Upper lobe of left lung (tissue), 6 donors: ENCODE measurements at regions not wholly inside any gene's neighbourhood (a gene's known extent, or its start where the extent isn't known, plus 50 kb on each side); places are given as distances from the start of the nearest gene placed in this dataset.

ENCODE experiments used
- ATAC-seq, 2 donors: fragments of 200-7000 bp; cut with Tn5 transposase; one replicate each; pipeline ENCODE4 v1.9.1; 2022; ENCODE audit warnings: mild to moderate bottlenecking in 2 of 2, moderate library complexity in 2 of 2; ENCODE audit not compliant: low FRiP score in 2 of 2
- DNase-seq, 2 donors: peaks; one replicate each; pipeline ENCODE4 v3.0.0-alpha.2; 2019 to 2020
- H3K27ac ChIP-seq, 4 donors: fragments of 200-600 bp; sonication (generic); one replicate each; pipeline ENCODE4 v1.5.1; 2016 to 2019
- H3K27me3 ChIP-seq, 4 donors: fragments of 200-600 bp; sonication (generic); one replicate each; pipeline ENCODE4 v1.5.1; 2017 to 2019
- H3K36me3 ChIP-seq, 4 donors: fragments of 200-600 bp; sonication (generic); one replicate each; pipeline ENCODE4 v1.5.1; 2016 to 2019
- H3K4me1 ChIP-seq, 4 donors: fragments of 200-600 bp; sonication (generic); one replicate each; pipeline ENCODE4 v1.5.1; 2018 to 2019
- H3K4me3 ChIP-seq, 4 donors: fragments of 200-600 bp; sonication (generic); one replicate each; pipeline ENCODE4 v1.5.1; 2017 to 2019; ENCODE audit warnings: mild to moderate bottlenecking in 2 of 4, moderate library complexity in 1 of 4
- H3K9me3 ChIP-seq, 4 donors: fragments of 200-600 bp; sonication (generic); one replicate each; pipeline ENCODE4 v1.5.1; 2018 to 2019
- EP300 ChIP-seq, 4 donors: sonication (generic); formaldehyde crosslinking; IDR thresholded peaks; one replicate each; pipeline ENCODE4 v1.5.1; 2017; ENCODE audit warnings: antibody characterized with exemption in 4 of 4, control low read depth in 2 of 4
- POLR2A ChIP-seq, 4 donors: fragments of 450-650 bp; IDR thresholded peaks; one replicate each; pipeline ENCODE4 v1.5.1; 2016 to 2017; ENCODE audit warnings: antibody characterized with exemption in 4 of 4, mild to moderate bottlenecking in 2 of 4
- POLR2AphosphoS5 ChIP-seq, 2 donors: sonication (generic); formaldehyde crosslinking; IDR thresholded peaks; one replicate each; pipeline ENCODE4 v1.5.1; 2017; ENCODE audit warnings: antibody characterized with exemption in 2 of 2
- WGBS, 2 donors: methylation state at CpG; one replicate each; pipeline ENCODE4 v1.1.5; 2017 to 2018; 5-methylcytosine and 5-hydroxymethylcytosine counted together
- TF ChIP-seq, protein P1 (sequence below), 6 experiments: fragments of 450-650 bp in 4 of 6; fragments of 200-600 bp in 2 of 6; sonication (generic) in 2 of 6; IDR thresholded peaks; one replicate each; pipeline ENCODE4 v1.5.1; 2016 to 2019; ENCODE audit warnings: antibody characterized with exemption in 6 of 6
- donor health status: DM: no; HTN: no; CAD: no; lungs with moderate emphysema.
- donor health status: DM: no; HTN: yes; CAD: no; lungs with severe emphysema.

DNA sequence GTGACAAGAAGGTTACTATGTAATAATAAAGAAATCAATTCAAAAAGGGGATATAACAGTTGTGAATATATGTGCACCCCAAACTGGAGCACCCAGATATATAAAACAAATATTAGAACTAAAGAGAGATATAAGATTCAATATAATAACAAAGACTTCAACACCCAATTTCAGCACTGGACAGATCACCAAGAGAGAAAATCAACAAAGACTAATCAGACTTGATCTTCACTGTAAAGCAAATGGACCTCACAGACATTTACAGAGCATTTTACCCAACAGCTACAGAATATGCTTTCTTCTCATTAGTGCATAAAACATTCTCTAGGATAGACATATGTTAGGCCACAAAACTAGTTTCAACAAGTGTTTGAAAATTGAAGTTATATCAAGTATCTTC, 287.7 kb downstream of the DSC3 start:
- H3K4me1 ChIP-seq: no peaks in the 10 kb centered on the region
- H3K9me3 ChIP-seq: peaks cover 0 to 5% (median 0%) of the 10 kb centered on the region in 4 donors
- no peak overlapping the region for H3K27ac ChIP-seq
- DNase-seq: no peak
- no peak for ATAC-seq
- no peak overlapping the region for H3K4me3 ChIP-seq
- TF ChIP-seq POLR2A (IDR thresholded peaks at IDR 0.05) (no peak), POLR2AphosphoS5 (IDR thresholded peaks at IDR 0.05) (no peak), EP300 (IDR thresholded peaks at IDR 0.05) (no peak)
- TF ChIP-seq, protein P1, sequence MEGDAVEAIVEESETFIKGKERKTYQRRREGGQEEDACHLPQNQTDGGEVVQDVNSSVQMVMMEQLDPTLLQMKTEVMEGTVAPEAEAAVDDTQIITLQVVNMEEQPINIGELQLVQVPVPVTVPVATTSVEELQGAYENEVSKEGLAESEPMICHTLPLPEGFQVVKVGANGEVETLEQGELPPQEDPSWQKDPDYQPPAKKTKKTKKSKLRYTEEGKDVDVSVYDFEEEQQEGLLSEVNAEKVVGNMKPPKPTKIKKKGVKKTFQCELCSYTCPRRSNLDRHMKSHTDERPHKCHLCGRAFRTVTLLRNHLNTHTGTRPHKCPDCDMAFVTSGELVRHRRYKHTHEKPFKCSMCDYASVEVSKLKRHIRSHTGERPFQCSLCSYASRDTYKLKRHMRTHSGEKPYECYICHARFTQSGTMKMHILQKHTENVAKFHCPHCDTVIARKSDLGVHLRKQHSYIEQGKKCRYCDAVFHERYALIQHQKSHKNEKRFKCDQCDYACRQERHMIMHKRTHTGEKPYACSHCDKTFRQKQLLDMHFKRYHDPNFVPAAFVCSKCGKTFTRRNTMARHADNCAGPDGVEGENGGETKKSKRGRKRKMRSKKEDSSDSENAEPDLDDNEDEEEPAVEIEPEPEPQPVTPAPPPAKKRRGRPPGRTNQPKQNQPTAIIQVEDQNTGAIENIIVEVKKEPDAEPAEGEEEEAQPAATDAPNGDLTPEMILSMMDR (IDR thresholded peaks at IDR 0.05): no peak
- H3K27me3 ChIP-seq: no peaks in the 10 kb centered on the region
- H3K36me3 ChIP-seq: no peaks in the 10 kb centered on the region

DNA sequence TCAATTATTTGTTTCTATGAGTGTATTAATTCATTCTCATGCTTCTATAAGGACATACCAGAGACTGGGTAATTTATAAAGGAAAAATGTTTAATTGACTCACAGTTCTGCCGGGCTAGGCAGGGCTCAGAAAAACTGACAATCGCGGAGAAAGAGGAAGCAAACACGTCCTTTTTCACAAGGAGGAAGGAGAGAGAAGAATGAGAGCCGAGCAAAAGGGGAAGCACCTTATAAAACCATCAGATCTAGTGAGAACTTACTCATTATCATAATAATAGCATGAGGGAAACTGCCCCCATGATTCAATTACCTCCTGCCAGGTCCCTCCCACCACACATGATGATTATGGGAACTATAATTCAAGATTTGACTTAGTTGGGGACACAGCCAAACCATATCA, 294.0 kb downstream of the DSC3 start:
- DNase-seq (no peak), ATAC-seq (no peak)
- Histone ChIP-seq H3K27me3 (no peaks in the 10 kb centered on the region), H3K4me1 (no peaks in the 10 kb centered on the region), H3K27ac (no peak overlapping the region), H3K4me3 (no peak overlapping the region), H3K36me3 (no peaks in the 10 kb centered on the region), H3K9me3 (peaks cover 0 to 5% (median 0%) of the 10 kb centered on the region in 4 donors)
- TF ChIP-seq POLR2AphosphoS5 (IDR thresholded peaks at IDR 0.05) (no peak), POLR2A (IDR thresholded peaks at IDR 0.05) (no peak), EP300 (IDR thresholded peaks at IDR 0.05) (no peak)
- TF ChIP-seq, protein P1 (IDR thresholded peaks at IDR 0.05): no peak
- WGBS, 2 donors: 38 to 44% methylated on average over 5 of the region's 5 CpGs

DNA sequence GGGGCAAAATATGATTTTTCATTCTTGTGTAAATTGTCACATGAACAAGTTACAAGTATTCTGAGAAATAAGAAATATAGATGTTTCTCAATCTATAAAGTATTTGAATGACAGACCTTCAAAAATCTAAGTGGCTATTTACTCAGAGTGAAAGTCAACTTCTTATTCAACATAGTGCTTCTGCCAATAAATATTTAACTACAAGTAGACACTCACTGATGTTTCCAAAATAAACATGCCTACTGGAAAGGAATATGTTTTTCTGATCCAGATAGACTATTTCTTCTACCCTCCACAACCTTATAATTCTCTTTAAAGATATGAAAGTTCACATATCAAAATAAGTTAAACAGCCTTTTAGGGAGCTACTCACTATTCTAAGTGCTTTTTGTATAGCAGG, 296.3 kb downstream of the DSC3 start:
- H3K36me3 ChIP-seq: no peaks in the 10 kb centered on the region
- TF ChIP-seq EP300 (IDR thresholded peaks at IDR 0.05) (no peak), POLR2AphosphoS5 (IDR thresholded peaks at IDR 0.05) (no peak), POLR2A (IDR thresholded peaks at IDR 0.05) (no peak)
- TF ChIP-seq, protein P1 (IDR thresholded peaks at IDR 0.05): no peak
- H3K27ac ChIP-seq: no peak overlapping the region
- H3K27me3 ChIP-seq: no peaks in the 10 kb centered on the region
- no peak for ATAC-seq
- DNase-seq: no peak
- no peaks in the 10 kb centered on the region for H3K9me3 ChIP-seq
- H3K4me3 ChIP-seq: no peak overlapping the region
- H3K4me1 ChIP-seq: no peaks in the 10 kb centered on the region

DNA sequence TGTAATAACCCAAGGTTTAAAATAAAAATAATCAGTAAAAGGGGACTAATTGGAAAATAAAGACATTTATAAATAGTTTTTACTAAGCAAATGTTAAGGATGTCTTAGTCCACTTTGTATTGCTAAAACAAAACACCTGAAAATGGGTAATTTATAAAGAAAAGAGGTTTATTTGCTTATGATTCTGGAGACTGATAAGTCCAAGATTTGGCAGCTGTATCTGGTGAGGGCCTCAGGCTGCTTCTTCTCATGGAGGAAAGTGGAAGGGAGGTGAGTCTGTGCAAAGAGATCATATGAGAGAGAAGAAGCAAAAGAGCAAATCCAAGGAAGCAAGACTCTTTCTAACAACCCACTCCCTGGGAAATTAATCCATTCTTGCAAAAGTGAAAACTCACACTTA, 299.5 kb downstream of the DSC3 start:
- H3K27me3 ChIP-seq: no peaks in the 10 kb centered on the region
- TF ChIP-seq POLR2A (IDR thresholded peaks at IDR 0.05): no peak
- TF ChIP-seq, protein P1 (IDR thresholded peaks at IDR 0.05): no peak
- TF ChIP-seq POLR2AphosphoS5 (IDR thresholded peaks at IDR 0.05): no peak
- TF ChIP-seq EP300 (IDR thresholded peaks at IDR 0.05): no peak

DNA sequence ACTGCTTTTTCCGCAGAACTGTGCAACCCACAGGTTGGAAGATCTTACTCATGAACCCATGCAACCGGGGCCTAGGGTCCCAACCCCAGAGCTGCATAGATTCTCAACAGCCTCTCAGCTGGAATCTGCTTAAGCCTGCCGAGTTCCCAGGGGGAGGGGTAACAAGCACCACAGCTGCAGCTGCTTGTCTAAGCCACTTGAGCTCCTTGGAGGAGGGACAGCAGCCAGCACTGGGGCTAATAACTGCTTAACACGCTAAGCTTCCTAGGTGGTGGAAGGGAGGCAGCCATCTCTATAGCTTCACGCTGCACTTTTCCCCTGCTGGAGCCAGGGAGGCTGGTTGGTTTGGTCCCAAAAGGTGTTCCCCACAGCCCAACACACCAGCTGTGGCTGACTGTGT, 311.6 kb downstream of the DSC3 start:
- Histone ChIP-seq H3K27ac (no peak overlapping the region), H3K27me3 (no peaks in the 10 kb centered on the region), H3K9me3 (peaks cover 0 to 3% (median 0%) of the 10 kb centered on the region in 4 donors), H3K4me1 (no peaks in the 10 kb centered on the region), H3K36me3 (no peaks in the 10 kb centered on the region), H3K4me3 (no peak overlapping the region)
- WGBS, 2 donors: 84 to 95% methylated on average over 5 of the region's 5 CpGs
- TF ChIP-seq POLR2AphosphoS5 (IDR thresholded peaks at IDR 0.05) (no peak), EP300 (IDR thresholded peaks at IDR 0.05) (no peak), POLR2A (IDR thresholded peaks at IDR 0.05) (no peak)
- TF ChIP-seq, protein P1 (IDR thresholded peaks at IDR 0.05): no peak
- DNase-seq (no peak), ATAC-seq (no peak)

More for the DNA sequence above, 299.5 kb downstream of the DSC3 start:
- ATAC-seq: no peak
- no peak for DNase-seq
- Histone ChIP-seq H3K27ac (no peak overlapping the region), H3K36me3 (no peaks in the 10 kb centered on the region), H3K4me3 (no peak overlapping the region), H3K9me3 (no peaks in the 10 kb centered on the region), H3K4me1 (no peaks in the 10 kb centered on the region)
